ENCODE measurements at regions not wholly inside any gene's neighbourhood (a gene's known extent, or its start where the extent isn't known, plus 50 kb on each side); places are given as distances from the start of the nearest gene placed in this dataset.

GRCh38 chr22:49044091-49044490 is 783.6 kb downstream of the BRD1 start:
- TF ChIP-seq, protein P1, sequence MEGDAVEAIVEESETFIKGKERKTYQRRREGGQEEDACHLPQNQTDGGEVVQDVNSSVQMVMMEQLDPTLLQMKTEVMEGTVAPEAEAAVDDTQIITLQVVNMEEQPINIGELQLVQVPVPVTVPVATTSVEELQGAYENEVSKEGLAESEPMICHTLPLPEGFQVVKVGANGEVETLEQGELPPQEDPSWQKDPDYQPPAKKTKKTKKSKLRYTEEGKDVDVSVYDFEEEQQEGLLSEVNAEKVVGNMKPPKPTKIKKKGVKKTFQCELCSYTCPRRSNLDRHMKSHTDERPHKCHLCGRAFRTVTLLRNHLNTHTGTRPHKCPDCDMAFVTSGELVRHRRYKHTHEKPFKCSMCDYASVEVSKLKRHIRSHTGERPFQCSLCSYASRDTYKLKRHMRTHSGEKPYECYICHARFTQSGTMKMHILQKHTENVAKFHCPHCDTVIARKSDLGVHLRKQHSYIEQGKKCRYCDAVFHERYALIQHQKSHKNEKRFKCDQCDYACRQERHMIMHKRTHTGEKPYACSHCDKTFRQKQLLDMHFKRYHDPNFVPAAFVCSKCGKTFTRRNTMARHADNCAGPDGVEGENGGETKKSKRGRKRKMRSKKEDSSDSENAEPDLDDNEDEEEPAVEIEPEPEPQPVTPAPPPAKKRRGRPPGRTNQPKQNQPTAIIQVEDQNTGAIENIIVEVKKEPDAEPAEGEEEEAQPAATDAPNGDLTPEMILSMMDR (IDR thresholded peaks at IDR 0.05), result no peak
- TF ChIP-seq POLR2AphosphoS5 (IDR thresholded peaks at IDR 0.05), result no peak
- no peak for TF ChIP-seq POLR2A (IDR thresholded peaks at IDR 0.05)
- TF ChIP-seq EP300 (IDR thresholded peaks at IDR 0.05), result no peak
